Osteoblast (primary cell): ENCODE measurements at regions not wholly inside any gene's neighbourhood (a gene's known extent, or its start where the extent isn't known, plus 50 kb on each side); places are given as distances from the start of the nearest gene placed in this dataset.
"Not testable (repeated sequence)": the region's sequence is repeated elsewhere in the genome, so short reads cannot be mapped to it uniquely, and the experiment has no call there.

Experiments
- DNase-seq: peaks from one replicate; pipeline ENCODE4 v3.0.0; 2011; ENCODE audit warnings: low spot score, mixed read lengths; ENCODE audit not compliant: insufficient read length; ENCODE audit errors: missing footprints
- H2AFZ ChIP-seq: 2 replicates; pipeline ENCODE4 v1.6.0; 2011; ENCODE audit warnings: mild to moderate bottlenecking, low read length
- H3K27ac ChIP-seq: 2 replicates; pipeline ENCODE4 v1.5.1; 2011; ENCODE audit warnings: mild to moderate bottlenecking, low read depth, low read length, moderate library complexity
- H3K27me3 ChIP-seq: 2 replicates; pipeline ENCODE4 v1.6.0; 2012; ENCODE audit warnings: mild to moderate bottlenecking, control low read depth, inconsistent platforms, low read length, moderate library complexity; ENCODE audit not compliant: insufficient read depth
- H3K36me3 ChIP-seq: 2 replicates; pipeline ENCODE4 v1.5.1; 2011; ENCODE audit warnings: mild to moderate bottlenecking, low read length, control low read depth, moderate library complexity; ENCODE audit not compliant: insufficient read depth
- H3K4me1 ChIP-seq: 2 replicates; pipeline ENCODE4 v1.5.1; 2011; ENCODE audit warnings: mild to moderate bottlenecking, low read length, control low read depth, moderate library complexity; ENCODE audit not compliant: insufficient read depth
- H3K4me2 ChIP-seq: 2 replicates; pipeline ENCODE4 v1.6.0; 2011; ENCODE audit warnings: mild to moderate bottlenecking, low read length; ENCODE audit not compliant: insufficient read depth
- H3K4me3 ChIP-seq: fragments of 200-600 bp; sonication (generic); 3 replicates; pipeline ENCODE4 v1.5.1; 2012; ENCODE audit warnings: mild to moderate bottlenecking, low read length, inconsistent platforms; ENCODE audit not compliant: insufficient read depth
- H3K79me2 ChIP-seq: 2 replicates; pipeline ENCODE4 v1.6.0; 2012; ENCODE audit warnings: mild to moderate bottlenecking, low read length, control low read depth, inconsistent platforms; ENCODE audit not compliant: insufficient read depth
- H3K9me3 ChIP-seq: 2 replicates; pipeline ENCODE4 v1.5.1; 2011; ENCODE audit warnings: low read depth, low read length, control low read depth
- H4K20me1 ChIP-seq: 2 replicates; pipeline ENCODE4 v1.6.0; 2012; ENCODE audit warnings: mild to moderate bottlenecking, low read length, control low read depth; ENCODE audit not compliant: insufficient read depth
- CTCF ChIP-seq: IDR thresholded peaks from 2 replicates; pipeline ENCODE4 v1.5.1; 2011; ENCODE audit warnings: mild to moderate bottlenecking, low read depth, low read length, moderate library complexity; ENCODE audit errors: extremely low read depth

DNA sequence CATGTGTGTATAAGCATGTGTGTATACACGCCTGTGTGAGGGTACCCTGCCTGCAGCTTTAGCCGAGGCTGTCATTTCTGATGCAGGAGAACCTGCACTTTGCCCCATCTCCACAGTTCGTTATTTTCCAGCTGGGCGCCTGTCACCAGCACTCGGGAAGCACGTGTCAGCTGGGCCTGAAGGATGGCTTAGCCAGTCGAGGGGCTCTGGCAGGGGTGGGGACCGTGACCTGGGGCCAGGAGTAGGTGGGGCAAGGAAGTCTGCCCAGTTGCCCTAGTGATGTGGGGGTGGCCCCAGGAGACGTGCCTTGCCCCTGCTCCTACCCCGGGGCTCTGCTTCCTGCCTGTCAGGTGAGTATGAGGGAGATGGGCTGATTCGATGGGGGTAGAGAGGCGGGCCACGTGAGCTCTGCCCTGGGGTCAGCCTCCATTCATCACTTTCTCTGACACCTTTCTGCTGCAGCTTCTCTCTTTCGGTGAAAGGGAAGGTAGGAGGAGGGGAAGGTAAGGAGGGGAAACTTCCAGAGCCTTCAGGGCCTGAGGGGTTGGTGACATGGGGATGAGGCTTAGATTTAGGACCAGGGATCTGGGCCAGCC, 130.6 kb upstream of the SKOR2 start:
- H3K79me2 ChIP-seq: no peaks in the 10 kb centered on the region

DNA sequence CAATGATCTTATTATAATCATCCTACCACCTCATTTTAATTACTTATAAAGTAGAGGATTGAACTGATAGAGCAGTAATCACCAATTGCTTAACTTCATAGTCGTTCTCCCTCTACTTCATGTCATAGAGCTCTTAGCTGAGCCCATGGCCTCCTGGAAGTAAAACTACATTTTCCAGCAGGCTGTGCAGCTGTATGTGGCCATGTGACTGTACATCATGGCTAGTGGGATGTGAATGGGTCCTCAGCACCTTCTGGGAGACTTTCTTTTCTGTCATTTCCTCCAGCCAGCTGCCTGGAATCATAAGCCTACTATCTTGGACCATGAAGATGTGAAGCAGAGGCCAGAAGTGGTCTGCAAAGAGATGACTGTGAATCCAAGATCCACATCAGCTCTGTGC, 128.7 kb upstream of the SKOR2 start:
- Histone ChIP-seq H3K4me2 (no peak overlapping the region), H3K27me3 (no peaks in the 10 kb centered on the region), H3K4me3 (no peak overlapping the region), H3K36me3 (no peaks in the 10 kb centered on the region), H3K9me3 (no peaks in the 10 kb centered on the region), H3K4me1 (no peaks in the 10 kb centered on the region), H4K20me1 (no peaks in the 10 kb centered on the region), H3K27ac (no peak overlapping the region), H3K79me2 (no peaks in the 10 kb centered on the region), H2AFZ (no peak overlapping the region)
- TF ChIP-seq CTCF: no peak
- no peak for DNase-seq

More for the DNA sequence above, 130.6 kb upstream of the SKOR2 start:
- Histone ChIP-seq H4K20me1 (no peaks in the 10 kb centered on the region), H3K36me3 (no peaks in the 10 kb centered on the region), H2AFZ (no peak overlapping the region), H3K27me3 (no peaks in the 10 kb centered on the region), H3K4me2 (no peak overlapping the region), H3K4me1 (no peaks in the 10 kb centered on the region), H3K9me3 (no peaks in the 10 kb centered on the region), H3K4me3 (no peak overlapping the region), H3K27ac (no peak overlapping the region)
- DNase-seq: no peak
- no peak for TF ChIP-seq CTCF

- Histone ChIP-seq H2AFZ (no peak overlapping the region), H3K4me1 (no peaks in the 10 kb centered on the region), H3K79me2 (no peaks in the 10 kb centered on the region), H3K9me3 (no peaks in the 10 kb centered on the region), H3K27me3 (no peaks in the 10 kb centered on the region), H3K27ac (no peak overlapping the region), H4K20me1 (no peaks in the 10 kb centered on the region), H3K4me2 (no peak overlapping the region), H3K36me3 (no peaks in the 10 kb centered on the region), H3K4me3 (no peak overlapping the region)
- no peak for TF ChIP-seq CTCF
- DNase-seq: no peak
Observed at GRCh38 chr18:47373465-47373864, 122.0 kb upstream of the SKOR2 start.

DNA sequence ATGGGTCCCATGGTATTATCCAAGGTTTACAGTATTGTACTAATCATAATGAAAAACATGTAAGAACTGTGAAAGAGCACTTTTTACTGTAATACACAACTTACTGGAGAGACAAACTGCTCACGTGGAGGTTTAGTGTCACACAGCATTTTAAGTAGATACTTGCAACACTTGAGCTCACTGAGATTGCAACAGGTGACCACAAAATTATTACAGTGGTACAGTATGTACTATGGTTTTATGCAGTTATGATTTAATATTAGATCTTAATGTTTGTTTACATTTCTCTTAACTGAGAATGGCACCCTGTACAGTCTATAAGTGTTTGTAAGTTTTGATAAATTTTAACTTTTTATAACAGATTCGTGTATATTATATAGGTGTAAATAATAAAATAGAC, 118.6 kb upstream of the SKOR2 start:
- Histone ChIP-seq H4K20me1 (no peaks in the 10 kb centered on the region), H3K4me2 (no peak overlapping the region), H3K79me2 (no peaks in the 10 kb centered on the region), H3K4me3 (no peak overlapping the region), H3K4me1 (no peaks in the 10 kb centered on the region), H2AFZ (no peak overlapping the region), H3K36me3 (no peaks in the 10 kb centered on the region), H3K27ac (no peak overlapping the region), H3K9me3 (no peaks in the 10 kb centered on the region), H3K27me3 (no peaks in the 10 kb centered on the region)
- no peak for DNase-seq
- no peak for TF ChIP-seq CTCF

GRCh38 chr18:47354061-47354460, 102.6 kb upstream of the SKOR2 start:
- H3K27me3 ChIP-seq, DNase-seq, H3K79me2 ChIP-seq, H3K4me1 ChIP-seq, H3K4me3 ChIP-seq, H4K20me1 ChIP-seq, H3K27ac ChIP-seq, H3K9me3 ChIP-seq, H3K36me3 ChIP-seq, H2AFZ ChIP-seq, H3K4me2 ChIP-seq: not testable (repeated sequence)
